GM06990 (cell line): ENCODE measurements at regions not wholly inside any gene's neighbourhood (a gene's known extent, or its start where the extent isn't known, plus 50 kb on each side); places are given as distances from the start of the nearest gene placed in this dataset.
"Not testable (repeated sequence)": the region's sequence is repeated elsewhere in the genome, so short reads cannot be mapped to it uniquely, and the experiment has no call there.

Experiments
- DNase-seq: peaks from one replicate; pipeline ENCODE4 v3.0.0-alpha.2; 2011; ENCODE audit not compliant: insufficient read length; ENCODE audit errors: extremely low read depth
- H3K27me3 ChIP-seq: replicated peaks from 2 replicates; pipeline ENCODE4 v1.6.0; 2011; ENCODE audit warnings: low read length; ENCODE audit not compliant: control insufficient read depth, insufficient read depth
- H3K36me3 ChIP-seq: 2 replicates; pipeline ENCODE4 v1.5.1; 2011; ENCODE audit warnings: low read length; ENCODE audit not compliant: control insufficient read depth, insufficient read depth
- H3K4me3 ChIP-seq: replicated peaks from 2 replicates; pipeline ENCODE4 v1.5.1; 2011; ENCODE audit warnings: low read depth, mild to moderate bottlenecking, control low read depth, low read length
- TF ChIP-seq, protein P1 (sequence below): IDR thresholded peaks from 2 replicates; pipeline ENCODE4 v1.5.1; 2011; ENCODE audit warnings: low read length, control low read depth, mild to moderate bottlenecking, inconsistent platforms; ENCODE audit not compliant: insufficient read depth, poor library complexity, severe bottlenecking

DNA sequence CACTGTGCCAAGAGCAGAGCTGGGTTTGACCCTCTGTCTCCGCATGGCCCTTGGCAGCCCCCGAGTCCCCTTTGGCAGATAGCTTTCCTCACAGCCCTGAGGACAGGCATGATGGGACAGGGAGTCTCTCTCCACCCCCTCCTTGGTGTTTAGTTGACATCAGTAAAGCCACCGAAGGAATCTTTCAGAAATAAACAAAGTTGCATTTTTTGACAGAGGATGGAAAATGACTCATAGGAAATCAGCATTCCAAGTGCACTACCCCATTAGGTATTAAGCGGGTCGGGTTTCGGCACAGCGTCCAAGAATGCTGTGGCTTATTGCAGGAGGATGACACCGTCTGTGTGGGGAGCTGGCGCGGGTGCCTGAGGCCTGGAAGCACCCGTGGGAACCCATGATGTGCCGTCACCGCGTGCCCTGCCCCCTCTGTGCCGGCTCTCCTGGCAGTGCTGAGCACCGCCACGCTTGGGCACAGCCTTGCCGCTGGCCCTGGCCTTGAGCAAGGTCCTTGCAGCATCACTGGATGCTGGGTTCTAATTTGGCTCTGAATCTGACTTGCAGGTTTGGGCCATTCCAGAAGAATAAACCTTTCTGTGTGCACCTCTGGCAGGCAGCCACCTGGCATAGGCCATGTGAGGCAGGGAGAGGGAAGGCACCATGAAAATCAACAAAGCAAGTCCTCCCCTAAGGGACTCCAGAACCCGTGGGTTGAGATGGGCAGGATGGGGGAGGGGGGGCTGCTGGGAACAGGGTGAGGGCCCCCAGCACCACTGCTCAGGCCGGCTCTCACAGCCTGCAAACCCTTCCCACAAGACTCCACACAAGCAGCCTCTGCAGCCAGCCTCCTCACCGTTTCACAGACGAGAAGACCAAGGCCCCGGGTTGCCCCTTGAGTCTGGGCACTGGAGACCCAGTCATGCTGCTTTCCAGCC lies 50.5 kb upstream of the ZNF469 start:
- no peak overlapping the region for H3K4me3 ChIP-seq
- H3K36me3 ChIP-seq, result no peaks in the 10 kb centered on the region
- H3K27me3 ChIP-seq, result no peaks in the 10 kb centered on the region
- TF ChIP-seq, protein P1, sequence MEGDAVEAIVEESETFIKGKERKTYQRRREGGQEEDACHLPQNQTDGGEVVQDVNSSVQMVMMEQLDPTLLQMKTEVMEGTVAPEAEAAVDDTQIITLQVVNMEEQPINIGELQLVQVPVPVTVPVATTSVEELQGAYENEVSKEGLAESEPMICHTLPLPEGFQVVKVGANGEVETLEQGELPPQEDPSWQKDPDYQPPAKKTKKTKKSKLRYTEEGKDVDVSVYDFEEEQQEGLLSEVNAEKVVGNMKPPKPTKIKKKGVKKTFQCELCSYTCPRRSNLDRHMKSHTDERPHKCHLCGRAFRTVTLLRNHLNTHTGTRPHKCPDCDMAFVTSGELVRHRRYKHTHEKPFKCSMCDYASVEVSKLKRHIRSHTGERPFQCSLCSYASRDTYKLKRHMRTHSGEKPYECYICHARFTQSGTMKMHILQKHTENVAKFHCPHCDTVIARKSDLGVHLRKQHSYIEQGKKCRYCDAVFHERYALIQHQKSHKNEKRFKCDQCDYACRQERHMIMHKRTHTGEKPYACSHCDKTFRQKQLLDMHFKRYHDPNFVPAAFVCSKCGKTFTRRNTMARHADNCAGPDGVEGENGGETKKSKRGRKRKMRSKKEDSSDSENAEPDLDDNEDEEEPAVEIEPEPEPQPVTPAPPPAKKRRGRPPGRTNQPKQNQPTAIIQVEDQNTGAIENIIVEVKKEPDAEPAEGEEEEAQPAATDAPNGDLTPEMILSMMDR, result no peak
- DNase-seq, result no peak

DNA sequence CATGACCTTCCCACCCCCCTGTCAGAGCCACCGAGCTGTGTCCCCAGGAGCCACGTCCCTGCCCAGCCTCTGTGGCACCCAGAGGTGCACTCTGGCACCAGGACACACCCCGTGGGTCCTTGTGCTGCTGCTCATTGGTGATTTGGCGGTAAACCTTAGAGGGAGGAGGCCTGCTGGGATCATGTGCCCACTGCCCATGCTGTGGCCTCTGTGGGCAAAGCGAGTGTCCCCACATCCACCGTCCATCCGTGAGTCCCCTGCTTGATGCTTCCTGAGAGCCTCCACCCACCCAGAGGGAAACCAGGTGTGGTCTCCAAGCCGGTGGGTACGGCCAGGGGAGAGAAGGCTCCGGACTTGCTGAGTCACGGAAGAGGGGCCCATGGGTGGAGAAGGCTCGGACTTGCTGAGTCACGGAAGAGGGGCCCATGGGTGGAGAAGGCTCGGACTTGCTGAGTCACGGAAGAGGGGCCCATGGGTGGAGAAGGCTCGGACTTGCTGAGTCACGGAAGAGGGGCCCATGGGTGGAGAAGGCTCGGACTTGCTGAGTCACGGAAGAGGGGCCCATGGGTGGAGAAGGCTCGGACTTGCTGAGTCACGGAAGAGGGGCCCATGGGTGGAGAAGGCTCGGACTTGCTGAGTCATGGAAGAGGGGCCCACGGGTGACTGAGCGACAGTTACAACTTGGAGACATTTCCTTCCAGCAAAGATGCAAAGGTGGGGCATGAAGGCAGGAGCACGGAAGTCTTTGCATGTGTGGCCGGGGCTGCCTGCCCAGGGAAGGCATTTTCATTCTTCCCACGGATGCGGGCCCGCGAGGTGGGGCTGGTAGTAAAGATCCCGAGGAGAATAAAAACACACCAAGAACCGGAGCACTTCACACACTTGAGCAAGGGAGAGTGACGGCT lies 49.6 kb upstream of the ZNF469 start:
- not testable (repeated sequence) for H3K27me3 ChIP-seq, DNase-seq, H3K36me3 ChIP-seq, H3K4me3 ChIP-seq
